ENCODE measurements at regions not wholly inside any gene's neighbourhood (a gene's known extent, or its start where the extent isn't known, plus 50 kb on each side); places are given as distances from the start of the nearest gene placed in this dataset.

- Histone ChIP-seq H3K4me1 (ENCODE audit: control insufficient read depth in 1 of 2, insufficient read depth in 2 of 2, low read length in 2 of 2) (no peaks in the 10 kb centered on the region), H3K9me3 (ENCODE audit: control insufficient read depth in 1 of 2, low read length in 2 of 2) (no peaks in the 10 kb centered on the region), H3K4me3 (ENCODE audit: low read depth in 1 of 2, low read length in 2 of 2) (no peak overlapping the region), H3K27ac (ENCODE audit: low read length) (no peak overlapping the region), H3K27me3 (ENCODE audit: low read depth, low read length) (no peaks in the 10 kb centered on the region), H3K36me3 (ENCODE audit: control insufficient read depth in 1 of 2, insufficient read depth in 2 of 2, low read length in 2 of 2) (no peaks in the 10 kb centered on the region)
These were observed 50.6 kb upstream of the PARD3B start for GRCh38 chr2:204494681-204495080.

- Histone ChIP-seq H3K4me1 (ENCODE audit: control insufficient read depth in 1 of 2, insufficient read depth in 2 of 2, low read length in 2 of 2) (no peaks in the 10 kb centered on the region), H3K27me3 (ENCODE audit: low read depth, low read length) (no peaks in the 10 kb centered on the region), H3K27ac (ENCODE audit: low read length) (no peak overlapping the region), H3K9me3 (ENCODE audit: control insufficient read depth in 1 of 2, low read length in 2 of 2) (no peaks in the 10 kb centered on the region), H3K4me3 (ENCODE audit: low read depth in 1 of 2, low read length in 2 of 2) (no peak overlapping the region), H3K36me3 (ENCODE audit: control insufficient read depth in 1 of 2, insufficient read depth in 2 of 2, low read length in 2 of 2) (no peaks in the 10 kb centered on the region)
These were observed 49.9 kb upstream of the PARD3B start for GRCh38 chr2:204495381-204495780.
